ENCODE measurements at regions not wholly inside any gene's neighbourhood (a gene's known extent, or its start where the extent isn't known, plus 50 kb on each side); places are given as distances from the start of the nearest gene placed in this dataset.
"Not testable (repeated sequence)": the region's sequence is repeated elsewhere in the genome, so short reads cannot be mapped to it uniquely, and the experiment has no call there.

GRCh38 chr22:25472382-25472781 is 92.1 kb upstream of the GRK3 start:
- H3K4me1 ChIP-seq (ENCODE audit: insufficient read depth, low read length): no peaks in the 10 kb centered on the region
- no peaks in the 10 kb centered on the region for H3K9me3 ChIP-seq (ENCODE audit: control insufficient read depth, insufficient read depth, low read length)
- H3K9ac ChIP-seq (ENCODE audit: low read depth, low read length): no peak overlapping the region
- peaks cover under 1% of the 10 kb centered on the region; the same call in 1 of the 2 replicates for H3K36me3 ChIP-seq (ENCODE audit: insufficient read depth, low read length)

GRCh38 chr22:25475257-25476022 is 89.0 kb upstream of the GRK3 start:
- Histone ChIP-seq H3K4me1 (ENCODE audit: insufficient read depth, low read length) (no peaks in the 10 kb centered on the region), H3K36me3 (ENCODE audit: insufficient read depth, low read length) (peaks cover 3% of the 10 kb centered on the region; the same call in 1 of the 2 replicates), H3K9ac (ENCODE audit: low read depth, low read length) (no peak overlapping the region), H3K9me3 (ENCODE audit: control insufficient read depth, insufficient read depth, low read length) (no peaks in the 10 kb centered on the region)

DNA sequence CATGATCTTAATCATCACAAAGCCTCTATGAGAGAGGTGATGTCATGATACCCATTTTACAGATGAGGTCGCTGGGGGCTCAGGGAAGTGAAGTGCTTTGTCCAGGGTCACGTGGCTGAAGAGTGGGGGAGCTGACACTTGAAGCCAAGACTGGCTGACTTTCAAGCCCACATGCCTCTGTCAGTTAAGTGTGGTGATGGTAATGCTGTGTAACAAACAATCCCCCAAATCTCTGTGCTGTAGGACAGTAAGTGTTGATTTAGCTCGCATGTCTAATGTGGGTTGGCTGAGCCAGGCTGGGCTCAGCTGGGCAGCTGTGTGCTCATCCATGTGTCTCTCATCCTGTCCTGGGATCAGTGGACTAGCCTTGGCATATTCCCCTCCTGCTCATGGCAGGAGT is 87.1 kb upstream of the GRK3 start:
- Histone ChIP-seq H3K36me3 (ENCODE audit: insufficient read depth, low read length) (peaks cover 3% of the 10 kb centered on the region; the same call in 1 of the 2 replicates), H3K9me3 (ENCODE audit: control insufficient read depth, insufficient read depth, low read length) (no peaks in the 10 kb centered on the region), H3K9ac (ENCODE audit: low read depth, low read length) (no peak overlapping the region), H3K4me1 (ENCODE audit: insufficient read depth, low read length) (no peaks in the 10 kb centered on the region)

DNA sequence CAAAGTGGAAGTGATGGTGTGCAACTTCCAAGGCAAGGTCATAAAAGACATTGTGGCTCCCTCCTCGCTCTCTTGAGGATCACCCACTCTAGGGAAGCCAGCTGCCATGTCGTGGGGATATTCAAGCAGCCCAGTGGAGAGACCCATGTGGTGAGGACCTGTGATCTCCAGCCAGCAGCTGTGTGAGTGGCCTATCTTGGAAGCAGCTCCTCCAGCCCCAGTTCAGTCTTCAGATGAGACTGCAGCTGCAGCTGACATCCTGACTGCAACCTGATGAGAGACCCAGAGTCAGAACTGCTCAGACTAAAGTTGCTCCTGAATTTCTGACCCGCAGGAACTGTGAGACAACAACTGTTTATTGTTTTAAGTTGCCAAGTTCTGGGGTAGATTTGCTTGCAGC is 86.4 kb upstream of the GRK3 start:
- no peak overlapping the region for H3K9ac ChIP-seq (ENCODE audit: low read depth, low read length)
- peaks cover 3% of the 10 kb centered on the region; the same call in 1 of the 2 replicates for H3K36me3 ChIP-seq (ENCODE audit: insufficient read depth, low read length)
- H3K4me1 ChIP-seq (ENCODE audit: insufficient read depth, low read length): no peaks in the 10 kb centered on the region
- H3K9me3 ChIP-seq (ENCODE audit: control insufficient read depth, insufficient read depth, low read length): no peaks in the 10 kb centered on the region

DNA sequence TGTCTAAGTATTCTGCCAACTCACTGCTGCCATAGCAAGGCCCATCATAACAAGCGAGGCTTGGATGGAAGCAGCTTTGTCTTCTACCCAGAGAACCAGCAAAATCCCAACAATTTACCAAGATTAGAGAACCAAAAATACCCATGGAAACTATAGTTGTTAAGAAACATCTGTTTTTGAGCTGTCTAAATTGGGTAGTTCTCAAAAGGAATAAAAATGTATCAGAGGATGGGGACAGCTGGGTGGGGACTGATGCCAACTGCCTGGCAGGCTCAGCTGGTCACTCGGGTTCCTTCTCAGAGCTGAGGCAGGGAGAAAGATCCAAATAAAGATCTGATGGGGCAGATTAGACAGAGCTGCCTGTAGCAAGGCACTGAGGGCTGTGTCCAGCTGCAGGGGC is 85.9 kb upstream of the GRK3 start:
- H3K4me1 ChIP-seq (ENCODE audit: insufficient read depth, low read length): no peaks in the 10 kb centered on the region
- H3K9ac ChIP-seq (ENCODE audit: low read depth, low read length): no peak overlapping the region

DNA sequence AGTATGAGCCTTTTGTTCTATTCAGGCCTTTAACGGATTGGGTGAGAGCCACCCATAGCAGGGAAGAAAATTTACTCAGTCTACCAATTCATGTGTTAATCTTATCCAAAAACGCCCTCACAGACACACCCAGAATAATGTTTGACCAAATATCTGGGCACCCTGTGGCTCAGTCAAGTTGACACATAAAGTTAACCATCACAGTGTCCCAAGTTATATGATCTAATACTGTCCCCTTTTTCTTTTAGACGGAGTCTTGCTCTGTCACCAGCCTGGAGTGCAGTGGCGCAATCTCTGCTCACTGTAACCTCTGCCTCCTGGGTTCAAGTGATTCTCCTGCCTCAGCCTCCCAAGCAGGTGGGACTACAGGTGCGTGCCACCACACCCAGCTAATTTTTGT is 83.6 kb upstream of the GRK3 start:
- H3K4me1 ChIP-seq (ENCODE audit: insufficient read depth, low read length); H3K9me3 ChIP-seq (ENCODE audit: control insufficient read depth, insufficient read depth, low read length); H3K9ac ChIP-seq (ENCODE audit: low read depth, low read length); H3K36me3 ChIP-seq (ENCODE audit: insufficient read depth, low read length): not testable (repeated sequence)

More for the DNA sequence above, 85.9 kb upstream of the GRK3 start:
- Histone ChIP-seq H3K36me3 (ENCODE audit: insufficient read depth, low read length) (peaks cover 3% of the 10 kb centered on the region; the same call in 1 of the 2 replicates), H3K9me3 (ENCODE audit: control insufficient read depth, insufficient read depth, low read length) (no peaks in the 10 kb centered on the region)

DNA sequence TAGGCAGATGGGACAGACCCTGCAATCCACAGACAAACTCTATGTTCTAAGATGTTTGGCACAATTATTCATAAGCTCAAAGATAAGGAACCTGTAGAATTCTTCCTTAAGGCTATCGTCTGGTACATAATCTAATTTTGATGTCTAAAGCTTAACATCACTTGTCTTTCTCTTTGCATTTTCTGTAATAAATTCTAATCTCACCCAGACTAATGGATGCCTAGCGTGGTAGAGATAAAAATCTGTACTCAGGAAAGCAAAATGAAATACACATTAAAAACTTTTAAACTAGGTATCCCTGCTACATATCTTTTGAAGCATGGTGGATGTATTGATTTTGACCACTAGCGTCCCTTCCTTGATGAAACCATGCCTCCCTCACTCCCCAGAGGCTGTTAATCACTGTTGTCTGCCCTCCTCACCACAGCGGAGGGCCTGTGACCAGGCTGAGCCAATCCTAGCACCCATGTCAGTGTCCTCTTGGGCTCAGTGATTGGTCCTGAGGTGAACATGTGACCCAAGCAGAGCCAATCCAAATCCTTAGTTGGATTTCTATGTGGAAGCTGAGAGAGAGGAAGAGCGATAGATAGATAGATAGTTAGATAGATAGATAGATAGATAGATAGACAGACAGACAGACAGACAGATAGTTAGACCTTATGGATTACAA is 82.2 kb upstream of the GRK3 start:
- H3K9ac ChIP-seq (ENCODE audit: low read depth, low read length): no peak overlapping the region

DNA sequence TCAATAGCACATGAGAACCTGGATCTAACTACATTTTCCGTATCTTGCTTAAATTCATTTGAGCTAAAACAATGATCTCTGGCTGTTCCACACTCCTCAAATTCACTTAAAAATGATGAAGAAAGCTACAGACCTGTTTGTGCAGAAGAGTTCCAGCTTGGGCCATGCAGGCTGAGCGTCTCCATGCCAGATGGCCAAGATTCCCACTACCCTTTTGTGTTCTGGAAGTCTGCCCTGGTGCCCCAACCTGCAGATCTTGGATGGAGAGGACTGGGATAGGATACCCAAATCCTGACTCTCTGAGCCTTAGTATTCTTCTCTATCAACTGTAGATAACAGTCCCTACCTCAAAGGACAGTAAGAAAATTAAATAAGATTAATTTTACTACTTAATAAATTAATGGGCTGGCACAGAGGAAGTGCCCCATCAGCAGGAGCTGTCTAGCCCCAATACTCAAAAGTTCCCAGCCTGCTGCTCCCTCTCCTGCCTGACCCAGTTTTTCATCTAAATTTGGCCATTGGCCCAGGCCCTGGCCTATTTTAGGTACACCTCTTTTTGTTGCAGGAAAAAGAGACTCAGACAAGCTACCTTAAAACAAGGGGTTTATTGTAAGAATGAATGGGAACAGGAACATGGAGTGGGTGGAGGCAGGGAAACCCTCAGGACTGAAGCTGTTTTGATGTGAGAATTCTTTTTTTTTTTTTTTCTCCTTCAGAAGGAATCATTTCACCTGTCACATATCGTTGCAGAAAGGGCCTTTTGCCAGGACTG is 81.4 kb upstream of the GRK3 start:
- no peaks in the 10 kb centered on the region for H3K9me3 ChIP-seq (ENCODE audit: control insufficient read depth, insufficient read depth, low read length)
- H3K36me3 ChIP-seq (ENCODE audit: insufficient read depth, low read length): no peaks in the 10 kb centered on the region
- no peak overlapping the region for H3K9ac ChIP-seq (ENCODE audit: low read depth, low read length)
- no peaks in the 10 kb centered on the region for H3K4me1 ChIP-seq (ENCODE audit: insufficient read depth, low read length)

More for the DNA sequence above, 82.2 kb upstream of the GRK3 start:
- Histone ChIP-seq H3K36me3 (ENCODE audit: insufficient read depth, low read length) (peaks cover 3% of the 10 kb centered on the region; the same call in 1 of the 2 replicates), H3K9me3 (ENCODE audit: control insufficient read depth, insufficient read depth, low read length) (no peaks in the 10 kb centered on the region), H3K4me1 (ENCODE audit: insufficient read depth, low read length) (no peaks in the 10 kb centered on the region)

DNA sequence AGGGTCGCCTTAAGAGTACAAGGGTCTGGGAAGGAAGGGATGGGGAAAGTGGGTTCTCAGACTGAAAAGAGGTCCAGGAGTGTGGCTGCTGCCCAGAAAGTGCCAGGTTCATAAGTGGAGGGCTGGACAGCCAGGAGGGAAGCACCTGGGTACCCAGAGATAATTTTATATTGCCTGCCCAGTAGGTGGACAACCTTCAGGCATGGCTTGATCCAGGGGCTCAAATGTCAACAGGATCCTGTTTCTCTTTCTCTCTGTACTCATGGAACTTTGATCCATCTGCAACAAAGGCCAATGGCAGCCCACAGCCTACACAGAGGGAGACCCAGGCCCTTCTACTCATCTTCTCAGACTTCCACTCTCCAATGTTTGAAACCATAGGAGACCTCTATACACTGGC is 80.5 kb upstream of the GRK3 start:
- no peaks in the 10 kb centered on the region for H3K36me3 ChIP-seq (ENCODE audit: insufficient read depth, low read length)
- H3K9ac ChIP-seq (ENCODE audit: low read depth, low read length): no peak overlapping the region
- H3K9me3 ChIP-seq (ENCODE audit: control insufficient read depth, insufficient read depth, low read length): no peaks in the 10 kb centered on the region
- no peaks in the 10 kb centered on the region for H3K4me1 ChIP-seq (ENCODE audit: insufficient read depth, low read length)

GRCh38 chr22:25484521-25485315 is 79.8 kb upstream of the GRK3 start:
- H3K9me3 ChIP-seq (ENCODE audit: control insufficient read depth, insufficient read depth, low read length): no peaks in the 10 kb centered on the region
- H3K36me3 ChIP-seq (ENCODE audit: insufficient read depth, low read length): no peaks in the 10 kb centered on the region
- H3K4me1 ChIP-seq (ENCODE audit: insufficient read depth, low read length): no peaks in the 10 kb centered on the region
- no peak overlapping the region for H3K9ac ChIP-seq (ENCODE audit: low read depth, low read length)

DNA sequence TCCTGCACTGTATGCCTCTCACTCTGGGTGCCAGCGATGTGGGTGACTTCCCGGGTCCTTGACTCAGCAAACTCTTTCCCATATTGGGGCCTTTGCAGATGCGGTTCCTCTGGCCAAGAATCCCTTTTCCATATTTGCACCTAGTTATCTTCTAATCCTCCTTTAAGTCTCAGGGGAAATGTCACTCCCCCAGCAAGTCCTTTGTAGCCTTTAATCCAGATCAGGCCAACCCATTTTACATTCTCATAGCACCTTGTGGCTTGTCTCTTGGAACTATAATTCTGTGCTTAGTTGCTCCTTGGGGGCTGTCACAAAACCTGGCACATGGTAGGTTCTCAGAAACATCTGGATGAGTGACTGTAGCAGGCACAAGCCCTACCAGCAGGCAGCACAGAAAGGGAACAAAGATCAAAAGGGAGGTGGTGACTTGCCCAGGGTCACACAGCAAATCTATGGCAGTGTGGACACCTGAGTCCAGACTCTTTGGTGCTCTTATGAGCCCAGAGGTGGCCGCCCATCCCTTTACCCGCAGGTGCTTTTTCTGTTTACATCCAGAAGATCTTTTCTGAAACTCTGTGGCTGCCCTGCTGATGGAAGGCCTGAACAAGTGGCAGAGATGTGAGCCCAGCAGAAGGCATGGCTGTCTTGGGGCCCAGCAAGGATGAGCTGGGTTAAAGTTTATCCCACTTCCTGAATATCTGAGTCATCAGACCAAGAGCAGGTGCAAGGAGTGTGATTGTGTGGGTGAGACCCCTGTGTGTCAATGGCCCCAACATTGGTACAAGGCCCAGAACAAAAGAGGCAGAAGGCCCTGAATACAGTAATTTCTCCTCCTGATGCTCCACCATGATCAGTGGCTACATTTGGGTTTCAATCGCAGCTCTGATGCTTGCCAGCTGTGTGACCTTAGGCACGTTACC is 78.6 kb upstream of the GRK3 start:
- no peaks in the 10 kb centered on the region for H3K36me3 ChIP-seq (ENCODE audit: insufficient read depth, low read length)
- no peaks in the 10 kb centered on the region for H3K4me1 ChIP-seq (ENCODE audit: insufficient read depth, low read length)
- no peaks in the 10 kb centered on the region for H3K9me3 ChIP-seq (ENCODE audit: control insufficient read depth, insufficient read depth, low read length)
- no peak overlapping the region for H3K9ac ChIP-seq (ENCODE audit: low read depth, low read length)

GRCh38 chr22:25487508-25487907 is 77.0 kb upstream of the GRK3 start:
- no peaks in the 10 kb centered on the region for H3K9me3 ChIP-seq (ENCODE audit: control insufficient read depth, insufficient read depth, low read length)
- H3K36me3 ChIP-seq (ENCODE audit: insufficient read depth, low read length): no peaks in the 10 kb centered on the region
- no peak overlapping the region for H3K9ac ChIP-seq (ENCODE audit: low read depth, low read length)
- H3K4me1 ChIP-seq (ENCODE audit: insufficient read depth, low read length): no peaks in the 10 kb centered on the region

- H3K9me3 ChIP-seq (ENCODE audit: control insufficient read depth, insufficient read depth, low read length): no peaks in the 10 kb centered on the region
- H3K9ac ChIP-seq (ENCODE audit: low read depth, low read length): no peak overlapping the region
Measured at GRCh38 chr22:25488244-25489020, 76.0 kb upstream of the GRK3 start.

More at GRCh38 chr22:25488244-25489020, 76.0 kb upstream of the GRK3 start:
- H3K4me1 ChIP-seq (ENCODE audit: insufficient read depth, low read length): no peaks in the 10 kb centered on the region
- no peaks in the 10 kb centered on the region for H3K36me3 ChIP-seq (ENCODE audit: insufficient read depth, low read length)
